Left renal cortex interstitium (tissue), 4 donors: ENCODE measurements at regions not wholly inside any gene's neighbourhood (a gene's known extent, or its start where the extent isn't known, plus 50 kb on each side); places are given as distances from the start of the nearest gene placed in this dataset.

Source experiments
- DNase-seq, 4 donors: peaks; one replicate each; pipeline ENCODE4 v3.0.0-alpha.2; 2013; ENCODE audit warnings: low read depth in 4 of 4, low spot score in 2 of 4, missing footprints in 1 of 4

- DNase-seq = no peak
Observed at GRCh38 chr15:47824147-47824546, 106.8 kb downstream of the SEMA6D start.

GRCh38 chr15:47829667-47830066 lies 112.4 kb downstream of the SEMA6D start:
- DNase-seq = no peak

GRCh38 chr15:47834093-47834492 lies 116.8 kb downstream of the SEMA6D start:
- no peak for DNase-seq

GRCh38 chr15:47839233-47839825 lies 122.0 kb downstream of the SEMA6D start:
- no peak for DNase-seq

GRCh38 chr15:47843124-47843663 lies 125.9 kb downstream of the SEMA6D start:
- DNase-seq = no peak

GRCh38 chr15:47844437-47844836 lies 127.1 kb downstream of the SEMA6D start:
- DNase-seq = no peak

- no peak for DNase-seq
Observed at GRCh38 chr15:47846128-47846868, 129.0 kb downstream of the SEMA6D start.

GRCh38 chr15:47846876-47847275 lies 129.6 kb downstream of the SEMA6D start:
- no peak for DNase-seq

GRCh38 chr15:47856071-47856470 lies 138.8 kb downstream of the SEMA6D start:
- no peak for DNase-seq

GRCh38 chr15:47857014-47857775 lies 139.9 kb downstream of the SEMA6D start:
- no peak for DNase-seq

- no peak for DNase-seq
Observed at GRCh38 chr15:47857776-47858167, 140.5 kb downstream of the SEMA6D start.

GRCh38 chr15:47861111-47861903 lies 144.0 kb downstream of the SEMA6D start:
- DNase-seq = no peak

GRCh38 chr15:47862402-47862801 lies 145.1 kb downstream of the SEMA6D start:
- DNase-seq = no peak

- no peak for DNase-seq
Observed at GRCh38 chr15:47866446-47866845, 149.1 kb downstream of the SEMA6D start.

- DNase-seq = no peak
Observed at GRCh38 chr15:47870300-47870955, 153.1 kb downstream of the SEMA6D start.

- DNase-seq = no peak
Observed at GRCh38 chr15:47870956-47871625, 153.8 kb downstream of the SEMA6D start.

- DNase-seq = no peak
Observed at GRCh38 chr15:47872208-47872607, 154.9 kb downstream of the SEMA6D start.

- no peak for DNase-seq
Observed at GRCh38 chr15:47872869-47873432, 155.6 kb downstream of the SEMA6D start.

GRCh38 chr15:47876986-47877385 lies 159.7 kb downstream of the SEMA6D start:
- no peak for DNase-seq
